Stimulated activated CD4-positive, alpha-beta T cell treated with anti-CD3 and anti-CD28 coated beads, TNF-alpha, amount 100 ng/mL, for 48 hours (primary cell): ENCODE measurements at regions not wholly inside any gene's neighbourhood (a gene's known extent, or its start where the extent isn't known, plus 50 kb on each side); places are given as distances from the start of the nearest gene placed in this dataset.
"Not testable (repeated sequence)": the region's sequence is repeated elsewhere in the genome, so short reads cannot be mapped to it uniquely, and the experiment has no call there.

ENCODE experiments used
- DNase-seq, 3 donors: peaks; one replicate each; pipeline ENCODE4 v3.0.0-alpha.2; 2020; ENCODE audit warnings: low read depth in 3 of 3

- DNase-seq: no peak
Observed at GRCh38 chr20:12815778-12816408, 192.9 kb upstream of the SPTLC3 start.

- DNase-seq: no peak
Observed at GRCh38 chr20:12821249-12821648, 187.5 kb upstream of the SPTLC3 start.

GRCh38 chr20:12823734-12824133 lies 185.0 kb upstream of the SPTLC3 start:
- DNase-seq: no peak

- no peak for DNase-seq
Observed at GRCh38 chr20:12824328-12825225, 184.2 kb upstream of the SPTLC3 start.

- no peak for DNase-seq
Observed at GRCh38 chr20:12825226-12825595, 183.6 kb upstream of the SPTLC3 start.

GRCh38 chr20:12827816-12828385 lies 180.9 kb upstream of the SPTLC3 start:
- DNase-seq: no peak

GRCh38 chr20:12829170-12829569 lies 179.6 kb upstream of the SPTLC3 start:
- DNase-seq: no peak

- DNase-seq: no peak
Observed at GRCh38 chr20:12833861-12834260, 174.9 kb upstream of the SPTLC3 start.

GRCh38 chr20:12835999-12836398 lies 172.8 kb upstream of the SPTLC3 start:
- no peak for DNase-seq

- no peak for DNase-seq
Observed at GRCh38 chr20:12837646-12838045, 171.1 kb upstream of the SPTLC3 start.

GRCh38 chr20:12838261-12838866 lies 170.4 kb upstream of the SPTLC3 start:
- DNase-seq: no peak

GRCh38 chr20:12847872-12848271 lies 160.9 kb upstream of the SPTLC3 start:
- DNase-seq: no peak

- no peak for DNase-seq
Observed at GRCh38 chr20:12849225-12849910, 159.4 kb upstream of the SPTLC3 start.

GRCh38 chr20:12857643-12858042 lies 151.1 kb upstream of the SPTLC3 start:
- DNase-seq: not testable (repeated sequence)

- no peak for DNase-seq
Observed at GRCh38 chr20:12860619-12861247, 148.0 kb upstream of the SPTLC3 start.

GRCh38 chr20:12869669-12870068 lies 139.1 kb upstream of the SPTLC3 start:
- DNase-seq: no peak

- no peak for DNase-seq
Observed at GRCh38 chr20:12870588-12870987, 138.2 kb upstream of the SPTLC3 start.

- DNase-seq: no peak
Observed at GRCh38 chr20:12874933-12875332, 133.8 kb upstream of the SPTLC3 start.

GRCh38 chr20:12875510-12875909 lies 133.3 kb upstream of the SPTLC3 start:
- DNase-seq: no peak

GRCh38 chr20:12882832-12883506 lies 125.8 kb upstream of the SPTLC3 start:
- DNase-seq: no peak

- DNase-seq: no peak
Observed at GRCh38 chr20:12883507-12883885, 125.3 kb upstream of the SPTLC3 start.
